ENCODE measurements at regions not wholly inside any gene's neighbourhood (a gene's known extent, or its start where the extent isn't known, plus 50 kb on each side); places are given as distances from the start of the nearest gene placed in this dataset.

DNA sequence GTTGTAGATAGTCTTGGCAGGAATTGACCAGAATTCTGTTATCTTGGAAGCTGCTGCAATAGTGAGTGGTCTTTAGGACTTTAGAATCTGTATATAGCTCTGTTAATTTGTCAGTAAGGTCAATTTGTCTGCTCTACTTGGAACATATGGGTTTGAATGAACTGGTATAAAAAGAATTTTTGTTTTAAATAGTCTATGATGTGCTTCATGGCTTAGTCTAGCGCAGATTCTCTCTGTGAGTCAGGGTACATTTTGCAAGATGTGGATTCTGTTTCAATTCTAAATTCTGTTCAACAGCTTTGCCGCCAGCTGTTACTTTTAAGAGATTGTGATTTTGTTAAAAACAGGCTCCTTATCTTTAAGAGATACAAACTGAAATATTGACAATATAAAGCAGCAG, 135.9 kb upstream of the AGBL1 start:
- no peak for DNase-seq

DNA sequence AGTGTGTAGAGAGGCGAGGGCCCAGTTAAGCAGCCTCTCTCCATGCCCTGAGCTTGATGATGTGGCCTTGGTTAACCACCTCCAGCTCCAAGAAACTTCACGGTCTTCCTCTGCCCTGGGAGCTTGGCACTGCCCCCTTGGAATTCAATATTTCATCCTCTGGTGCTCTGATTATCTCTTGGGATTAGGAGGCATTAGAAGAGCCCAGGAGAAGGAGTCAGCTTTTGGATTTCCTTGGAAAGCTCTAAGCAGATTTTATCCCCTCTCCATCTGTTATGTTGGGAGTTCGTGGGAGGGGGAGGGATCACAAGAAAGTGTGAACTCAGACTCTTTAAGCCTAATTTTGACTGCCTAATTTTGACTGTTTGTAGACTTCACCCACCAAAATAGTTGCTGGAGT, 132.7 kb upstream of the AGBL1 start:
- DNase-seq: no peak

DNA sequence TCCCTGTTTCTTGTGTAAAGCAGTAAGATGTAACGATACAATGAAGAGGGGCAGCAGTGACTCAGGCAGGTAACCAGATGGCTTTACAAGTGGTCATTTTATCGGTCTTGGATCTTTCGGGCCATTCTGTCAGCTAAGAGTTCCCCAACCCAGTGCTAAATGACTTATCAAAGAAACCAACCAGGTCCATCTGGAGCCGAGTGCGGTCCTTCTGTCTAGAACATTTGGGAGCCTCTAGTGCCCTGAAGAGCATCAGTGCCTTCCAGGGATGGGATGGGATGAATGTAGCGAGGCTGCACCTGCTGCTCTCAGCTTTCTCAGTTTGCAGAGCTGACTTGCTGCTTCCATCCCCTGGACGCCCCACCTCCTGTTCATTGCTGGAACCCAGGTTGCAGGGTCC, 131.7 kb upstream of the AGBL1 start:
- DNase-seq: no peak

DNA sequence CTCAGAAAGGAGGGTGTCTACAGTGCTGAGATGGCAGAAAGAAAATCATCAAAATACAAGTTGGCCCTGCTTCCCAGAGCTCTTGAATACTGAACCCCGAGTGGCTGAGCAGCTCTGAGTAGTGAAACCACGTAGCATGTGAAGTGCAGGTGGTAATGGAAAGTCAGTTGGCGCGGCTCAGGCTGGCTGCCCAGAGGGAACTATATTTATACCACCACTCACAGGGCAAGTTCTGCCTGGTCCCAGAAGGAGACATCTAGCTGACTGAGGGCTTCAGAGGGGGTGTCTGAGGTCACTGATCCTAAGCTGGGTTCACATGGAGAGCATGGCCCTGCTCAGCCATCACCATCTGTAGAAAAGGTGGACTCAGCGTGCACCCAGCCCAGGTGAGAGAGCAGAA, 129.6 kb upstream of the AGBL1 start:
- DNase-seq: no peak

DNA sequence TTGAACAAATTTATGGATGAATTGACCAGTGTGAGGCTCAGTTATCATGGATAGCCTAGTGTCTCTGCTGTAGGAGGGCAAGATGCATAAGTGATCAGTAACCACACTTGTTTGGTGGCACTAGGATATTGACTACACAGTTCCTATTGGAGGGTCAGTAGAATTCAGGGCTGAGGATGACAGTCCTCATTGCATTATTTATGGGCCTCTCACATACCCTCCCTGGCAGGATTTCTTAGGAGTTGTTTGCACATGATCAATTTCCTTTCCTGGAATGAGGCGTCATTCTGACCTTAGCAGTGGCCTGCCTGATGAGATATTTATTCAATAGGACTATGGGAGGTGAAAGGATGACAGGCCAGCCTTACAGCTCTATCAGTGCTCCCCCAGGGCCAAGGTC, 125.1 kb upstream of the AGBL1 start:
- no peak for DNase-seq

DNA sequence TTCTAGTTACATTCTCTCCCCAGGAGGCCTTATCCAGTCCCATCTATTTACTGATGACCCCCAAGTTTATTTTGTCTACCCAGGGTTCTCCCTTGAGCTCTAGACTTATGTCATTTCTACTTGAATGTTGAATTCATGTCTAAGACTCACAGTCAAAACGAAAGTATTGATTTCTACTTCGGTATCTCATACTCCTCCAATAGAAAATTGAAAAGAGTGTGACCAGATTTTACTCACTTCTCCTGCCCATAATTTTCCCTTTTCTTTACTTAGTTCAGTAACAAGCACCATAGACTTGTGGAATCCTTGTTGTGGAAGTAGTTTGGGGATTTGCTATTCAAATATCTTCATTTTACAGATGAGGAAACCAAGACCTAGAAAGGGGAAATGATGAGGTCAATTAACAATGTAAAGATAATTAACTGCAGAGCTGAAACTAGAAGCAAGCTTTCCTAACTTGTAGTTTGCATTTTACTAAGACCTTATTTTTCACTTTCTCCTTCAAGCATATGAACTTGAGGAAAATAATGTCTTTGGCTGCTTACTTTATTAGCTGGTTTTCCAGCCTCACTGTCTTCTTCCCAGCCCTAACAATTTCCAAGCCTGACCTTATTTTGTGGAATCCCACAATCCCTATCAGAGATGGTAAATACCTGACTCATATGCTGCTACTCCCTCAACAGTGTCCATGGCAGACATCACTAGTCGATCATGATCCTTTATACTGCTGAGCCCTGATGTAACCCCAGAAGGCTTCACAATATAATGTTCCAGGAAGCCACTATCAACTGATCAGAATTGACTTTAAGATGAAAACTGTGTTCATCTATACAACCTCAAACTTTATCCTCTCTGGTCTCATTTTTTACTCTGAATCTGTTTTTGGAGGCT, 123.9 kb upstream of the AGBL1 start:
- DNase-seq: no peak

DNA sequence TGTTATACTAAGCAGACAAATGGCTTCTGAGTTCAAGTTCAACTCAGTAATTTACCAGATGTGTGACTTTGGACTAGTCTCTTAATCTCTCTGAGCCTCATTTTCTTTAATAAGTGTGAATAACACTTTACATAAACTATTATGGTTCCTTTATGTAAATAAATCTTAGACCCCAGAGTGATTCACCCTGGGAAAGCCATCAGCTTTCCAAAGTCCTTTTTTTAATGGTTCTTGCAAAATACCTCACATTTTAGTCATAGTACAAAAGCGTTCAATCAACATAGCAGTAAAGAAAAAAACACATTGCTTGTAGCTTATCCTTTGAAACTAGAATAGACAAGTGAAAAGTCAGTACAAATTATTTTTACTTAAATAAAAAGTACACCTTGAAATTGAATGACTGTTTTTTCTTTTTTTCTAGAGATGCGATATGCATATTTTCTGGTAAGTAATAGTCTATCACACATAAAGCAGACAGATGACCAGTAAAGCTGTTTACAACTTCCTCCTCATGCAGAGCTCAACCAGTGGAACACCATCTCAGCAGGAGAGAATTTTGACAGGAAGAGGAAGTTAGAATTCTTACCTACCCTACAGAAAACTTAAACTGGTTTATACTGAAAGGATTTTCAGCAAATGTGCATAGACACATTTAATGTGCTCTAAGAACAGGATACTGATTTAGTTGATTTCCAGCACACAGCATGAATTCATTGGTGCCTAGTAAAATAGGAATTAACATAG, 123.0 kb upstream of the AGBL1 start:
- DNase-seq: no peak

DNA sequence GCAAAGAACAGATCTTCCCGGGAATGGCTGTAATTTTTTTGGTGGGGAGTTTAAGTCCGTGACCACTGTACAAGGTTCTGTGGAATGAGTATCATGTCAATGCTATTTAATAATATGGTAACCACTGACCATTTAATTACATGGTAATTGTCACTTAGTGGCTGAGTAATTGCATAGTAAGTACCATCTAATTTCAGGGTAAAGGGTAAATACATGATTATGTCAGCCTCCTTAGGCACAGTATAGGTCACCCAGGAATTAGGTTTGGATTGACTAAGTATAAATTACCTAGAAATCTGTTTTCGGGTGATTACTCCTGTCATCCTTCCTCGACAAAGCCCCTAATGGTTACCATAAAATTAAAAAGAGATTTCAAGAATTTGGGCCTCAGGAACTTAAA, 120.1 kb upstream of the AGBL1 start:
- DNase-seq: no peak

DNA sequence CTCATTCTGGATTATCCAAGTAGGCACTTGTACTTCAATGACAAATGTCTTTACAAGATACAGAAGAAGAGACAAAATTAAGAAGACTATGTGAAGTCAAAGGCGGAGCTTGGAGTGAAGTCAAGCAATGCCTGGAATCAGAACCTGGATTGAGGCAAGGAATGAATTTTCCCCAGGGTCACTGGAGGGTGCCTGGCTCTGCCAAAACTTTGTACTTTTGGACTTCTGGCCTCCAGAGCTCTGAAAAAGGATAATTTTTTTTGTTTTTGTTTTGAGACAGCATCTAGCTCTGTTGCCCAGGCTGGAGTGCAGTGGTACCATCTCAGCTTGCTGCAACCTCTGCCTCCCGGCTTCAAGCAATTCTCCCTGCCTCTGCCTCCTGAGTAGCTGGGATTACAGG, 119.3 kb upstream of the AGBL1 start:
- no peak for DNase-seq

DNA sequence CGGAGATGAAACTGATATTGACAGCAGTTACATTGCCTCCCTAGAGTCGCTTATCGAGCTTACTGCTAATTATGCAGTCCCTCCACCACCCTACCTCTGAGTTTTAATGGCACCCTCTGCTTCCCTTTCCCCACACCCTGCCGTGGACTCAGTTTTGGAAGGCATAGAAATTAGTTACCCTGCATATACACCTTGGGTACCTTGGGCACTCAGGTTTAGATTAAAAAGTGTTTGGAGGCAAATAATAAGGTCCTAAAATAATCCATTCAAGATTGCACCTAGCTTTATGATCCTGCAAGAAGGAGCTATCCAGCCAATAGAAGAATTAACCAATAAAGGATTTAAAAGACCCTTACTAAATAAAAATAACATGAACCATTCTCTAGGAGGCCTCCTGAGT, 117.8 kb upstream of the AGBL1 start:
- no peak for DNase-seq

DNA sequence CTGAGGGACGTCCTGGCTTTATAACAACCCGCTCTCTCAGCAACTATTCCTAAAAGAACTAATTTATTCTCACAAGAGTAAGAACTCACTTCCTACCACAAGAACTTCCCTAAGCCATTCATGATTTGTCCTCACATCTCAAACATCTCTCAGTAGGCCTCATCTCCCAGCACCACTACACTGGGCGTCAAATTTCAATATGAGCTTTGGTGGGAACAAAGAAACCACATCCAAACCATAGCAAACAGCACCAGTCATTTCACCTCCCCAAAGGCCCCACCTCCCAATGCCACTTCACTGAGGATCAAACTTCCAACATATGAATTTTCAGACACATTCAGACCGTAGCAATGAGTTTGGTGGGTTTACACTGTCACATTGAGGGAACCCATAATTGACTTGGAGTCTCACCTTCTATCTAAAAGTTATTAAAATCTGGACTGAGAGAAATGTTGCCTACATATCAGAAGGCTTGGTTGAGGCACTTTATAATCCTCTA, 116.4 kb upstream of the AGBL1 start:
- DNase-seq: no peak

DNA sequence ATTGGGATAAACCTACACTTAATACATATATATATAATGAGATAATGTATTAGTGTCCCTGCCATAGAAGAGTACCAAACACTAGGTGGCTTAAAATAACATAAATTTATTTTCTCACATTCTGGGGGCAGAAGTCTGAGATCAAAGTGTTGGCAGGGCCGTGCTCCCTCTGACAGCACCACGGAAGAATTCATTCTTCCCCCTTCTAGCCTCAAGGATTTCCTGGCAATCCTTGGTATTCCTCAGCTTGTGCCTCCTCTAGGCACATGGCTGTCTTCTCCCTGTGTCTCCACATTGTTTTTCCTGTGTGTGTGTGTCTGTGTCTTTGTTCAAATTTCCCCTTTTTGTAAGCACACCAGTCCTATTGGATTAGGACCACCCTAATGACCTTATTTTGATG, 115.2 kb upstream of the AGBL1 start:
- no peak for DNase-seq

DNA sequence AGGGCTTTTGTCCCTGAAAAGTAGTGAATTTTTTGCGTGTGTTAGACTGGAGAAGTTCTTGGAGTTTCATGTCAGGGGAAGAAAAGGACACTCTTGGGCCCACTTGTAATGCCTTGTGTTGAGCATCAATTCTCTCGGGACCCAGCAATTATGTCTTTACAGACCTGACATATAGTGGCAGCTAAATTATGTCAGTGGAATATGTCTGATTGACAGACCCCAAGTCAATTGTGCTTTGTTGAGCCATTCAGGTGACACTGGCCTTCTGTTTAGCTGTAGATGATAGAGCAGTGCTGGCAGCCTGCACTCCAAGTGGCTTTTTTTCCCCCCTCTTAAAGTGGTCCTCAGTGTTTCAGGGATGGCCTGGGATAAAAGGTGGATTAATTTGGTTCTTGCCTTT, 112.1 kb upstream of the AGBL1 start:
- no peak for DNase-seq

DNA sequence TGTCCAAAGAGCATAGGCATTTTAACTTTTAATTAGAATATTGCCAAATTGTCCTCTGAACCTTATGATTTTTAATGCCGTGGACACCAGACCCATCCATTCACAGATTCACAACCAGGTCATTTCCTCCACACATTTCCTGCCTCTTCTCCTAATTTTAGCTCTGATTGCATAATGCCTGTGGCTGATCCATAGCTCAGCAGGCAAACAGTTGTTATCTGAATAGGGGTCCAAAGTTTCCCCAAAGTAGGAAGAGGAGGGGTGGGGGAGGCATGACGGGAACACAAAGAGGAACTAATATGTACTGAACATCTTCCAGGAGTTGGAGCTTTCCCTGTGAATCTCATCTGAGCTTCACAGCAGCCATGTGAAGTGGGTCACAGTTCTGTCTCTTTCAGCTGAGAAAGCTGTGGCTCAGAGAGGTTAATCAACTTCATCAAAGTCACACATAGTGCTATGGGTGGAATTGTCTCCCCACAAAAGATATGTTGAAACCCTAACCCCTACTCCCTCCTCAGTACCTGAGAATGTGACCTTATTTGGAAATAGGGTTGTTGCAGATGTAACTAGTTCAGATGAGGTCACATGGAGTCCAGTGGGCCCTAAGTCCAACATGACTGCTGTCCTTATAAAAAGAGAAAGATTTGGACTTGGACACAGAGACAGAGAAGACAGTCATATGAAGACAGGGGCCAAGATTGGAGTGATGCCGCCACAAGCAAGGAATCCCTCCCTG, 106.7 kb upstream of the AGBL1 start:
- no peak for DNase-seq

DNA sequence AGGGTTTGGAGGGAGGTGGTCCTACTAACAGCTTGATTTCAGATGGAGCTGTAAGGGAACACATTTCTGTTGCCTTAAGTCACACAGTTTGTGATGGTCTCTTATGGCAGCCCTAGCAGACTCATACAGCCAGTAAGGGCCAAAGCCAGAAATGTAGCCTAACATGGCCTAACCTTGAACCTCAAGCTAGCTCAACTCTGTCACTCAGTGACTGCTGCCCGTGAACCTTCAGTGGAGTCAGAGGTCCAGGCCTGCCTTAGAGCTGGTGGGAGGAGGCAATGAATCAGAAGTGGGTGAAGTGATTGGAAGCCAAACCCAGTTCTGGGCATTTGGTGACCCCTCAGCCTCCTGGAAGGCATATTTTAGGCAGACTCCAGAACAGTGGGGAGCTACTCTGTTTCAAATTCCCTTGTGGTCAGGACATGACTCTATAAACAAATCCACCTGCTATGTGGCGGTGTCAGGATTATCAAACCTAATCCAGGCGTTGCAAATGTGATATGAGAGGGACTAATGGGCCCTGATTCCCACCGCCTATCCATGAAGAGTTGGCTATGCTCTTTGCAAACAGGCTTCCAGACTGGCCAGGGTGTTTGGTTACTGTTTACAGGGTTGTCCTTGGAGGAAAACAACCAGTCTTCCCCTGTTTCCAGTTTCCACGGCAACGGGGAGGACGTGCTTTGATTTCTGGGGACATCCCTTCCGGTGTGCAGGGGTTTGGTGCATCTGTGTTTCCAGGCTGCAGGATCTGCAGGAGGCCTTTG, 105.9 kb upstream of the AGBL1 start:
- DNase-seq: no peak

DNA sequence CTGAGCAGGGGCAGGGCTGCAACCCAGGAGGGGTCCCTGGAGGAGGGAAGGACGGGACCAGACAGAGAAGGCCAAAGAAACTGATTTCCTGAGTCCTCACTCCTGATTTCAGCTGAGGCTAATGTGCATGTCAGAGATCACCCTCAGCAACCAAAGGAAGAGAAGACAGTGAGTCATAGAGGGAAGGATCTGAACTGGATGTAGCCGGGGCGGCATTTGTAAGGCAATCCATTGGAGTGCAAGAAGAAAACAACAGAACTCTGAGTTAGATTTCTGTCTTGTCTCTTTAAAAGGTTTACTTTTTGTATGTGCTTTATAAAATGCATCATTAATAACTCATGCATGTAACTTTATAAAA, 105.3 kb upstream of the AGBL1 start:
- no peak for DNase-seq

DNA sequence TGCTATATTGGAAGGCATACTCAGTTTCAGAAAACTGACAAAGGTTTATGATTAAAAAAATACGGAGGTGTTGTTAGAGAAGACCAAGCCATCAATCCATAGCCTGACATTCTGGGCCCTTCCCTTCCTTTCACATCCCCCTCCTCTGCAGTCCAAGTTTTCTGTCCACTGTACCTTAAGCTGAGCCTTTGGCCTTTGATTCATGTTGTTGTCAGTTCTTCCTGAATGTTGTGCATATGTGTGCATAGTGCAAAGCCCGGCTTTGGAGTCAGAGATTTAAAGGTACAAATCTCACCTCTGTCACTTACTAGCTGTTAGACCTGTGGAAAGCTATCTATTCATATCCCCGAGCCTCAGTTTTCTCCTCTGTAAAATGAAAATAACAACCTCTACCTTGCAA, 104.9 kb upstream of the AGBL1 start:
- no peak for DNase-seq

DNA sequence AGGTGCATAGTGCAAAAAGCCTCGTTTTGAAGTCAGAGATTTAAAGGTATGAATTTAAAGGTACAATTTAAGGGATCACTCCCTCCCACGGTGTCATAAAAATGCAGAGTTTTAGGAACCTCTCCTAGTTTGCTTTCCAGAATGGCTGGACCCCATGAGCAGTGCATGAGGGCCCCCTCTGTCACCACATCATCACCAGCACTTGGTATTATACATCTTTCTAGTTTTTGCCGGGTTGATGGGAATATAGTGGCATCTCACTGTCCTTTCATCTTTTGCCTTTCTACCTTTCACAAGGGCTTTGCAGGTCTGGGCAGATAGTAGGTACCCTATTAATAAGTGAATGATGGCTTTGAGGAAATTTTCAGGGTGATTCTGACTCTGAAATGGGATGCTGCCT, 103.6 kb upstream of the AGBL1 start:
- DNase-seq: no peak

DNA sequence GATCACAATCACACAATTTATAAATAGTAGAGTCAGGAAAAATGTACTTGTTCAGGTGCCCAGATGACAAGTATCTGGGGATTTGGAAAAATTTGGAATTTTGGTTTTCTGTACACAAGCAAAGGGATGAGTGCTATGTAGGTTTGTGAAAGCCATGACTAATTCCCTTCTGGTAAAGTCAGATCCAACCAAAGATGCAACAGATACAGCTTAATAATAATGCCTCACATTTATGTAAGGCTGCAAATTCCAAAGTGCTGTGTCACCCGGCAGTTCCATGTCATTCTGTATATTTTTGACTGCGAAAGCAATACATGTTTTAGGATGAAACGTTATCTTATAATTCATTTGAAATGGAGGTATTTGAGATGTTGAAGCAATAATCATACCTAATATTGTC, 102.7 kb upstream of the AGBL1 start:
- DNase-seq: no peak

DNA sequence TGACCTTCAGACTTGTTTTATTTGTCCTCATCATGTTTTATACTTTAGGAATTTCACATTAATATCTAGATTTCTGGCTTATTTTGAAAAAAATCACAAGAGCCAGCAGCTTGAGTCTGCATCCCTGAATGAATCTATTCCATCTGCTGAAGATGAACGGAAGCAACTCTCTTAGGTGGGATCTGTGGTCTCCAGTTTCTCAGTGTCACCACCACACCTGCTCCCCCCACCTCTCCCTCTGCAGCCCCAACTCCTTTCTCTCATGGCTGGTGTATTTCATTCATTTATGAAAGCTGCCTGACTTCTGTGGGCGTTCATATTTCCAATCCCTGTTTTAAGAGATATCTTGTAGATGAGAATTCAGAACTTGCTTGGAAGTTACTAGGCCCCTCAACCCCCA, 102.1 kb upstream of the AGBL1 start:
- no peak for DNase-seq

DNA sequence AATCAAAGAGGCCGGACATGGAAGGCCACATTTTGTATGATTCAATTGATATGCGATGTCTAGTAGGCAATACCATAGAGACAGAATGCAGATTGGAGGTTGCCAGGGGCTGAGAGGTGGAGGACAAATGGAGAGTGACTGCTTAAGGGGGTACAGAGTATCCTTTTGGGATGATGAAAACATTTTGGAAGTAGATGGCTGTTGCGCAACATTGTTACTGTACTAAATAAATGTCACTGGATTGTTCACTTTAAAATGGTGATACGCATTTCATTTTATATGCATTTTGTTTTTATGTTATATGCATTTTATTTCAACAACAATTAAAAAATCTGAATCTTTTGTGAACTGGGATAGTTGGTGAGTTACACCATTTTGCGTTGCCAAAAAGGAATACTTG, 99.7 kb upstream of the AGBL1 start:
- no peak for DNase-seq

DNA sequence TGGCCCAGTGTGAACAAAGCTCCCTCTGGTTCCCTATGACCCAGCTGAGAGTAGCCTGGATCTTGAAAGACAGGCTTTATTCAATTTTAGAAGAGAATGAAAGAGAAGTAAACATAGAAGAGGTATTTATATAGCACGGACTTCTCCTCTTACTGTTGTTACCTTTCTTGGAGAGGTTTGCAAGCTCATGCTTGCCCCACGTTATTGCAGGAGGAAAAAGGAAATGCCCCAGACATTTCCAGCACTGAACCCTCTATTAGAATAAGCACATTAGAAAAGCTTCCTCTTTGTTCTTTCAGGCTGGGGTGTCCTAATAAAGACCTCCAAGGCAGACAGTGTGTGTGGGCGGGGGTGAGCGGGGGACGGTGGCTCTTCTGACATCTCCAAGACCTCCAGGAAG, 98.7 kb upstream of the AGBL1 start:
- DNase-seq: no peak

DNA sequence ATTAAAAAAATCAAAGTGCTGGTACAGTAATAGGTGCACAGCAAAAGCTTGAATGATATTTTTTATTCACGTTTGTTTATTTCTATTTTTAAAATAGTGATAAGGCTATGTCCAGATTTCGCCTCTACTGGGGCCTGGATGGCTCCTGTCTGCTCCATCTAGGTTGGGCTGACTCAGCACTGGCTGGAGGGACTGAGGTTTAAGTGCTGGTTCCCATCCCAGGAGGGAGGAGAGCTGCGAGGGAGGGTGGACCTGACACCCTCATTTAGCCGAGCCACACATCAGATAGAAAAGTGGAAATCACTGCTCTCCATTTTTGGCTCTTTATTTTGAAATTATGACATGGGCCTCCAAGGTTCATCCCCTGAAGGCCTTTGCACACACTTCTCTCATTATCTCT, 95.4 kb upstream of the AGBL1 start:
- no peak for DNase-seq

All from stimulated activated CD8-positive, alpha-beta memory T cell treated with anti-CD3 and anti-CD28 coated beads, Interleukin-4, amount 100 ng/mL, for 48 hours (primary cell).